A549 (cell line): ENCODE measurements at regions not wholly inside any gene's neighbourhood (a gene's known extent, or its start where the extent isn't known, plus 50 kb on each side); places are given as distances from the start of the nearest gene placed in this dataset.

Source experiments
- CHD2 ChIP-seq: fragments of 150-350 bp; IDR thresholded peaks from 2 replicates; pipeline ENCODE4 v1.6.1; 2014; ENCODE audit warnings: low read length; ENCODE audit not compliant: partially characterized antibody
- POLR2A ChIP-seq: IDR thresholded peaks from 2 replicates; pipeline ENCODE4 v1.6.1; 2012; ENCODE audit warnings: mild to moderate bottlenecking, low read length
- TF ChIP-seq, protein P1 (sequence below): fragments of >200 bp; sonication (Bioruptor Twin); formaldehyde crosslinking; IDR thresholded peaks from 3 replicates; pipeline ENCODE4 v1.5.1; 2016

GRCh38 chr12:25412735-25413134 is 140.3 kb downstream of the LMNTD1 start:
- TF ChIP-seq POLR2A, result no peak
- no peak for TF ChIP-seq CHD2
- TF ChIP-seq, protein P1, sequence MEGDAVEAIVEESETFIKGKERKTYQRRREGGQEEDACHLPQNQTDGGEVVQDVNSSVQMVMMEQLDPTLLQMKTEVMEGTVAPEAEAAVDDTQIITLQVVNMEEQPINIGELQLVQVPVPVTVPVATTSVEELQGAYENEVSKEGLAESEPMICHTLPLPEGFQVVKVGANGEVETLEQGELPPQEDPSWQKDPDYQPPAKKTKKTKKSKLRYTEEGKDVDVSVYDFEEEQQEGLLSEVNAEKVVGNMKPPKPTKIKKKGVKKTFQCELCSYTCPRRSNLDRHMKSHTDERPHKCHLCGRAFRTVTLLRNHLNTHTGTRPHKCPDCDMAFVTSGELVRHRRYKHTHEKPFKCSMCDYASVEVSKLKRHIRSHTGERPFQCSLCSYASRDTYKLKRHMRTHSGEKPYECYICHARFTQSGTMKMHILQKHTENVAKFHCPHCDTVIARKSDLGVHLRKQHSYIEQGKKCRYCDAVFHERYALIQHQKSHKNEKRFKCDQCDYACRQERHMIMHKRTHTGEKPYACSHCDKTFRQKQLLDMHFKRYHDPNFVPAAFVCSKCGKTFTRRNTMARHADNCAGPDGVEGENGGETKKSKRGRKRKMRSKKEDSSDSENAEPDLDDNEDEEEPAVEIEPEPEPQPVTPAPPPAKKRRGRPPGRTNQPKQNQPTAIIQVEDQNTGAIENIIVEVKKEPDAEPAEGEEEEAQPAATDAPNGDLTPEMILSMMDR, result no peak
